GM06990 (cell line): ENCODE measurements at regions not wholly inside any gene's neighbourhood (a gene's known extent, or its start where the extent isn't known, plus 50 kb on each side); places are given as distances from the start of the nearest gene placed in this dataset.

ENCODE experiments used
- DNase-seq: peaks from one replicate; pipeline ENCODE4 v3.0.0-alpha.2; 2011; ENCODE audit not compliant: insufficient read length; ENCODE audit errors: extremely low read depth
- H3K27me3 ChIP-seq: replicated peaks from 2 replicates; pipeline ENCODE4 v1.6.0; 2011; ENCODE audit warnings: low read length; ENCODE audit not compliant: control insufficient read depth, insufficient read depth
- H3K36me3 ChIP-seq: 2 replicates; pipeline ENCODE4 v1.5.1; 2011; ENCODE audit warnings: low read length; ENCODE audit not compliant: control insufficient read depth, insufficient read depth
- H3K4me3 ChIP-seq: replicated peaks from 2 replicates; pipeline ENCODE4 v1.5.1; 2011; ENCODE audit warnings: low read depth, mild to moderate bottlenecking, control low read depth, low read length
- CTCF ChIP-seq: IDR thresholded peaks from 2 replicates; pipeline ENCODE4 v1.5.1; 2011; ENCODE audit warnings: low read length, control low read depth, mild to moderate bottlenecking, inconsistent platforms; ENCODE audit not compliant: insufficient read depth, poor library complexity, severe bottlenecking

GRCh38 chr4:186017801-186018200 lies 51.2 kb upstream of the TLR3 start:
- H3K27me3 ChIP-seq: no peaks in the 10 kb centered on the region
- no peaks in the 10 kb centered on the region for H3K36me3 ChIP-seq
- DNase-seq: no peak
- TF ChIP-seq CTCF: no peak
- H3K4me3 ChIP-seq: no peak overlapping the region

DNA sequence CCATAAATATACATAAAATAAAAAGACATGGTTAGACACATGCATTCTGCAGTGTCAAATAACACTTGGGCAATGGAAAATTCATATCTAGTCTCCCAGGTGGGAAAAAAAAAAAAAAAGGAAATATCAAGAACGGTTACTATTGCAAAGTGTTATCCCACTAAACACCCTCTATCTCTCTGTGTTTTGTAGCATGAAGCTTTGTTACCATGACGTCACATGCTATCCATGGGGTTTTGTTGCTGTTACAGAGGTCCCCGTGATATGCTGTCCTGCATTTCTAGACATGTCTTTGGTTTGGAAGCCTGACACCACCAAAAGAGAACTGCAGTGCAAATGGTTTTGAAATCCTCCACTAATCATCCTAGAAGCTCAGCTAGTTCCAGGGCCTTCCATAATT lies 50.7 kb upstream of the TLR3 start:
- H3K36me3 ChIP-seq: no peaks in the 10 kb centered on the region
- no peak for TF ChIP-seq CTCF
- no peak overlapping the region for H3K4me3 ChIP-seq
- no peak for DNase-seq
- no peaks in the 10 kb centered on the region for H3K27me3 ChIP-seq

- Histone ChIP-seq H3K36me3 (no peaks in the 10 kb centered on the region), H3K27me3 (no peaks in the 10 kb centered on the region), H3K4me3 (no peak overlapping the region)
- DNase-seq: no peak
- TF ChIP-seq CTCF: no peak
Observed at GRCh38 chr4:186018784-186019183, 50.2 kb upstream of the TLR3 start.
